HG03432 (cell line): ENCODE measurements at regions not wholly inside any gene's neighbourhood (a gene's known extent, or its start where the extent isn't known, plus 50 kb on each side); places are given as distances from the start of the nearest gene placed in this dataset.
A peak's percentile ranks its signal among the peaks of the same experiment; 100 is the strongest.
"Not testable (repeated sequence)": the region's sequence is repeated elsewhere in the genome, so short reads cannot be mapped to it uniquely, and the experiment has no call there.

ENCODE experiments used
- ATAC-seq: cut with Tn5 transposase; IDR thresholded peaks from one replicate; pipeline ENCODE4 v1.9.1; 2021; ENCODE audit warnings: mild to moderate bottlenecking, moderate library complexity; ENCODE audit not compliant: unreplicated experiment

DNA sequence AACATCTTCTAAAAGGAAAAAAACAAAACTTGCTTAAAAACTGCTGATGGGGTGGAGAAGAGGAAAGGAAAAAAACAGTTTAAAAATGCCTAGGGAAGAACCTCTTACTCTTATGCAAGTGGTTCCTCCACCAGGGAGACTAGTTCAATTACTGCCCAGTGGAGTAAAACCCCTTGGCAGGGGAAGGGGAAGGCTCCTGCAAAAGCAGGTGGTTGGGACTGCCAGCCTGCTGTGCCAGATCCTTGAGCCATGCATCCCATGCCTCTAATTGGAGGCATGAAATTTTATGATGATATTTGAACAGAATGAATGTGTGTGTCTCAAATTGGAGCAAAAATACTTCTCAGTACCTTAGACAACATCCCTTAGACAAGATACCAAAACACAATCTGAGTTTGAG lies 118.8 kb downstream of the FSCB start:
- ATAC-seq: no peak

GRCh38 chr14:44385906-44386305 lies 121.2 kb downstream of the FSCB start:
- no peak for ATAC-seq

GRCh38 chr14:44385296-44385695 lies 121.8 kb downstream of the FSCB start:
- ATAC-seq: not testable (repeated sequence)

- ATAC-seq: not testable (repeated sequence)
Observed at GRCh38 chr14:44384601-44385293, 122.3 kb downstream of the FSCB start.

GRCh38 chr14:44384093-44384492 lies 123.0 kb downstream of the FSCB start:
- ATAC-seq: no peak

- ATAC-seq: no peak
Observed at GRCh38 chr14:44383636-44384035, 123.4 kb downstream of the FSCB start.

GRCh38 chr14:44379292-44379977 lies 127.6 kb downstream of the FSCB start:
- ATAC-seq: no peak

DNA sequence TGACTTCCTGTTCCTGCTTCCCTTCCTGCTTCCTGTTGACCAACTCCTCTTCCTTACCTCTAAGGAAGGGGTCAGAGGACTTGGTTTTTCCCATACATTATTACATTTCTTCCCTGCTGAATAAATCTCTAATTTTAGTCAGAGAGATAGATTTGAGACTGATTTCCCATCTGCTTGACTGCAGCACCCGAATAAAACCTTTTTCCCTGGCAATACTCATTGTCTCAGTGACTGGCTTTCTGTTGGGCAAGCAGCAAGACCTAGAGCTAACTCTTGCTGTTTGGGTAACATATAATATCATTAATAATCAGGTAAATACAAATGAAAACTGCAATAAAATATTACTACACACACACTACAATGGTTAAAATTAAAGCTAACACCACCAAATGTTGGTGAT lies 132.2 kb downstream of the FSCB start:
- no peak for ATAC-seq

- no peak for ATAC-seq
Observed at GRCh38 chr14:44372807-44373489, 134.1 kb downstream of the FSCB start.

DNA sequence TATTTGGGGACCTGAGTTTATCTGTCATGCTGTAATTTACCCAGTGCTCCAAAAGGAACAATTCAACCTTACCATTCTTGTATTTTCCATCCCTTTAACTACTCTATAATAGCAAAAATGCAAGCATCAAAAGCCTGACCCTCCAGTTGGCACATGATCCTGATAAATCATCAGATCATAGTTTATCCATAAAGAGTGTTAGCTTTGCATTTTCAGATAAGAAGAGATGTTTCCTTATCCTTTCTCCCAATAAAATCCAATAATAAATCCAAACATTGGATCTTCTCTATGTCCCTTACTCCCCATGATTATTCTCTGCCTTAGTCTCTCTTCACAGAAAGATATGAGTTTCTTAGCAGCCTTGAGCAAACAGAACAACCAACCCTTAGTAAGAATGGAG lies 134.9 kb downstream of the FSCB start:
- no peak for ATAC-seq

DNA sequence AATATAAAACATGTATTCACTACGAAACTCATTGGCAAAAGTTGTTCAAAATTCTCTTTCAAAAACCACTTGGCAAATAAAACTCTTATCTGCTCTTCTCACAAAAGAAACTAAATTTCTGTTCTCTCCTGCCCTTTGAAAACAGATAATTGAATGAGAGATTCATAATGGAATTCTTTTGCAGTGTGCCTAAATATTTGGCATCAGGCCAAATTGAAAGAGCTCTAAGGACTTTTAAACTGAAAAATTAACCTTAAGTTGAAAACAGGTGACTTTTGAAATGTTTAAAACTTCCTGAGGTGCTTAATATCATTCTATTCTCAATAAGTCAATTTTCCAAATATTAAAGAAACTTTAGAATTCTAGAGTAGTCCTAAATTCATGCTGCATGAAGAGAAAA lies 136.4 kb downstream of the FSCB start:
- ATAC-seq: no peak

DNA sequence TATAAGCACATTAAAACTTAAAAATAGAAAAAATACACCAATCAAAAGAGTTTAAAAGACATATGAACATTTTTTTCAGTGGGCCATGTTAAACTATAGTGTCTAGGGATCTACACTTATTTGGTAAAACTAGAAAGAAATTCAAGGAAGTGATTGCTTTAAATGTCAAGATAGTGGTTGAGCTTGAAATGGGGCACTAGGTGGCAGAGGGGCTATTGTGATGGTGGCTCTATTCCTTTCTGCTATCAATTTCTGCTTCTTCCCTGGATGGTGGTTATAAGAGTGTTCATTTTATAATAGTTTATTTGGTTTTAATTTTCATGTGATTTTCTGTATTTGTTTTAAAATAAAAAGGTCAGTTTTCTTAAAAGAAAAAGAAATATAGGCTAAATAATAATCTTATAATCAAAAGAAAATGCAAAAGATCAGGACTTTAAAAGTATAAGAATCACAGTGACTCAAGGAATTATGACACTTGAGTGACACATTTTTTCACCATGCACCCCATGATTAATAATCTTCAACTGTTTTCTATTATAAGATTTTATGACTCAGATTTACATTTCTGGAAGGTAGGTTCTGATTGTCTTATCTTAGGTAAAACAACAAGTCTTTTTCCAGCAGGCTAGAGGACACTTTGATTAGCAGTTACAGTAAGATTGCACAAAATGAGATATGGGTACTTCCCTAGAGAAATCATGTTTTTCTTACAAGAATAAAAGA lies 137.5 kb downstream of the FSCB start:
- ATAC-seq: no peak

DNA sequence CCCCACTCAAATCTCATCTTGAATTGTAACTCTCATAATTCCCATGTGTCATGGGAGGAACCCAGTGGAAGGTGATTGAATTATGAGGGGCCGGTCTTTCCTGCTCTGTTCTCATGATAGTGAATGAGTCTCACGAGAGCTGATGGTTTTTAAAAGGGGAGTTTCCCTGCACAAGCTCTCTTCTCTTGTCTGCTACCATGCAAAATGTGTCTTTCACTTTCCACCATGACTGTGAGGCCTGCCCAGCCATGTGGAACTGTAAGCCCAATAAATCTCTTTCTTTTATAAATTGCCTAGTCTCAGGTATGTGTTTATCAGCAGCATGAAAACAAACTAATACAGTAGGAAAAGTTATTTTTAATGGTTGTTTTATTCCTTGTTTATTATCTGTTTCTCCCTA lies 146.0 kb downstream of the FSCB start:
- no peak for ATAC-seq

DNA sequence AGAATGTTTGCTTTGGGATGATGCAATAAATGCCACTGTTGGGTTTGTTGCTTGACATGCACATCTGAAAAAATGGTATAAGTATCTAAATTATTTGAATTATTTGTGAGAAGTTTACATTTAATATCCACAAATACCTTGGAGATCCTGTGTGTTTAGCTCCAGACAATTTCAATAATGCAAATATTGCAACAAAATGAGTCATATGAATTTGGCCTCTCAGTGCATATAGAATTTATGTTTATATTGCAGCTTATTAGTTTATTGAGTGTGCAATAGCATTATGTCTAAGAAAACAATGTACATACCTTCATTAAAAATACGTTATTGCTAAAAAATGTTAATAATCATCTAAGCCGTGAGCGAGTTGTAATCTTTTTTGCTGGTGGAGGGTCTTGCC lies 153.3 kb downstream of the FSCB start:
- no peak for ATAC-seq

- ATAC-seq: no peak
Observed at GRCh38 chr14:44352201-44352600, 154.9 kb downstream of the FSCB start.

- no peak for ATAC-seq
Observed at GRCh38 chr14:44347316-44347715, 159.8 kb downstream of the FSCB start.

DNA sequence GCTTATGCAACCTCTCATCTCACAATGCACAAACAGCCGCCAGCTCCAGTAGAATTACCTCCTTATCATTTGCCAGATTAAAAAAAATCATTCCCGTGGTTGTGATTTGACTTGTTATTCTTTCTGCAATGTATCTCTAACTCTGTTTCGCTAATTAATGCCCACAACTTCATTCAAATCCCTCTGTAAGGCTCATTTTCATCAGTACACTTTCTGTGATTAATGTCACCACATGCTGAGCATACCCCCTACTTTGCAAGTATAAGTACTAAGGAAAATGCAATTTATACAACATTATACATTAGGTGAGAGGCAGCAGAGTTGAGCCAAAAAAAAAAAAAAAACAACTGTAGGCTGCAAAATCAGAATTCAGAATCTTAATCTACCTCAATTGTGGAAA lies 166.0 kb downstream of the FSCB start:
- no peak for ATAC-seq

- no peak for ATAC-seq
Observed at GRCh38 chr14:44339862-44340261, 167.2 kb downstream of the FSCB start.

GRCh38 chr14:44339231-44339630 lies 167.9 kb downstream of the FSCB start:
- ATAC-seq: no peak

- ATAC-seq: no peak
Observed at GRCh38 chr14:44317441-44317746, 189.7 kb downstream of the FSCB start.

DNA sequence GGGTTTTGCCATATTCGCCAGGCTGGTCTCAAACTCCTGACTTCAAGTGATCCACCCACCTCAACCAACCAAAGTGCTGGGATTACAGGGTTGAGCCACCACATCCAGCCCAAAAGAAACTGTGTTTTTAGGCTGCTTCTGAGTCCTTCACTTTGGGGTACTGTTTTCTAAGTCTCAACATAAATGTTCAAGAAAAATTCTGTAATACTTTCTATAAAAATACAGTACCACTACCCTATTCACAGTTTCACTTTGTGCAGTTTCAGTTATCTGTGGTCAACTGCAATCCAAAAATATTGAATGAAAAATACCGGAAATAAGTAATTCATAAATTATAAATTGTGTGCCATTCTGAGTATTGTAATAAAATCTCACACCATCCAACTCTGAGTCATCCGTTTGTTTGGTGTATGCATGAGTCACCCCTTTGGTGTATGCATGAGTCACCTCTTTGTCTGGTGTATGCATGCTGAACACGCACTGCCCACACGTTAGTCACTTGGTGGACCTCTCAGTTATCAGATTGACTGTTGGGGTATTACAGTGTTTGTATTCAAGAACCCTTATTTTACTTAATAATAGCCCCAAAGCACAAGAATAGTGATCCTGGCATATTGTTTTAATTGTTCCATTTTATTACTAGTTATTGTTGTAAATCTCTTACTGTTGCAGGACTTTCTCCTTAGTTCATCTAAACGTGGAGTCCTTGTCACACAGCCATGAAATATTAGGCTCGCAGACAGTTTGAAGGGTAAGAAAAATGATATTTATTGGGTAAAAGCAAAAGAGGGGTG lies 190.2 kb downstream of the FSCB start:
- peak; percentile 100 for ATAC-seq
